Stimulated activated CD4-positive, alpha-beta T cell treated with anti-CD3 and anti-CD28 coated beads, Interleukin-12 subunit alpha, Interleukin-12 subunit beta, amount 100 ng/mL, for 4 hours (primary cell): ENCODE measurements at regions not wholly inside any gene's neighbourhood (a gene's known extent, or its start where the extent isn't known, plus 50 kb on each side); places are given as distances from the start of the nearest gene placed in this dataset.
"Not testable (repeated sequence)": the region's sequence is repeated elsewhere in the genome, so short reads cannot be mapped to it uniquely, and the experiment has no call there.

Experiments
- DNase-seq: peaks from one replicate; pipeline ENCODE4 v3.0.0-alpha.2; 2020

DNA sequence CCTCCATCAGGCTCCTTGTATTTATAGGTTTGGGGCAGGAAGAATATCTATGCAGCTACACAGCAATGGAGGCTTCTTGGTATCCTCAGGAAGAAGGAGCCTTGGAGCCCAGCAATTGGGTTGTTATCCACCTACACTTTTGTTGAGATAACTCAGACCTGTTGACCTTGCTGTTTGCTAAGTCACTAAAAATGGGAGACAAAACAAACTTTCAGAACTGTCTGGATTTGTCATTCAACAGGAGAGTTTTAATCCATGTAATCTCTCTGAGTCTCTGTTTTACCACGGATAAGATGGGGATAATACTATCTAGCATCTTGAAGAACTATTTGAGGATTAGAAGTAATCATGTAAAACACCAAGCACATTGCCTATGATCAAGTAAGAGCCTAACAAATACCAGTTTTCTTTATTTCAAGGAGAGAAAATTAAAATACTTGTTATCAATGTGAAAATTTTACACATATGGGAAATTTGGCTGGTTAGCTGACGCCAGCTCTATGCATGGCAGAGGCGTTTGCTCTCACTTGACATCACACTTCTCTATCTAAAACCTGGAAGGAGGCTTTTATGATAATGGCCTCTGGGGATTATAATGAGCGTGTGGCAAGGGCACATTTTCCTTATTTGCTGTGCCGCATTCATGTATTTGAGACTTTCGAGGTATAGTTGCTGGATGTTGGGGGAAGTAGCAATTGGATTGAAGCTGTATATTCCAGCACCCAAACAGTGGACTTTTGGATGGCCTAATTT lies 215.6 kb downstream of the PDCD6IP start:
- no peak for DNase-seq

GRCh38 chr3:34015204-34016142 lies 217.0 kb downstream of the PDCD6IP start:
- no peak for DNase-seq

- DNase-seq = no peak
These were observed 218.6 kb downstream of the PDCD6IP start for GRCh38 chr3:34016925-34017587.

DNA sequence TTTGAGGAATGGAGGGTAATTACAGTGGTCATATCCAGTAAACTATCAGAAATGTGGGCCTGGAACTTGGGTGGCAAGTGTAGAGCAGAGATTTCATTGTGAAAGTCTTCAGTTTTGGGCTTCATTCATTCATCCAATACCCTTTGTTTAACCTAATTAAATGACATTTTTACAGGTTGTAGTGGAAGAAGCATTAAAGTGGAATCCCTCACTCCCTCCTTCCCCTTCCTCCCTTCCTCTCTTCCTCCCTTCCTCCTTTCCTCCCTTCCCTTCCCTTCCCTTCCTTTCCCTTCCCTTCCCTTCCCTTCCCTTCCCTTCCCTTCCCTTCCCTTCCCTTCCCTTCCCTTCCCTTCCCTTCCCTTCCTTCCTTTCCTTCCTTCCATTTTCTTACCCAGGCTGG lies 219.3 kb downstream of the PDCD6IP start:
- DNase-seq = no peak

- no peak for DNase-seq
These were observed 220.7 kb downstream of the PDCD6IP start for GRCh38 chr3:34019158-34019557.

- no peak for DNase-seq
These were observed 221.7 kb downstream of the PDCD6IP start for GRCh38 chr3:34020170-34020569.

DNA sequence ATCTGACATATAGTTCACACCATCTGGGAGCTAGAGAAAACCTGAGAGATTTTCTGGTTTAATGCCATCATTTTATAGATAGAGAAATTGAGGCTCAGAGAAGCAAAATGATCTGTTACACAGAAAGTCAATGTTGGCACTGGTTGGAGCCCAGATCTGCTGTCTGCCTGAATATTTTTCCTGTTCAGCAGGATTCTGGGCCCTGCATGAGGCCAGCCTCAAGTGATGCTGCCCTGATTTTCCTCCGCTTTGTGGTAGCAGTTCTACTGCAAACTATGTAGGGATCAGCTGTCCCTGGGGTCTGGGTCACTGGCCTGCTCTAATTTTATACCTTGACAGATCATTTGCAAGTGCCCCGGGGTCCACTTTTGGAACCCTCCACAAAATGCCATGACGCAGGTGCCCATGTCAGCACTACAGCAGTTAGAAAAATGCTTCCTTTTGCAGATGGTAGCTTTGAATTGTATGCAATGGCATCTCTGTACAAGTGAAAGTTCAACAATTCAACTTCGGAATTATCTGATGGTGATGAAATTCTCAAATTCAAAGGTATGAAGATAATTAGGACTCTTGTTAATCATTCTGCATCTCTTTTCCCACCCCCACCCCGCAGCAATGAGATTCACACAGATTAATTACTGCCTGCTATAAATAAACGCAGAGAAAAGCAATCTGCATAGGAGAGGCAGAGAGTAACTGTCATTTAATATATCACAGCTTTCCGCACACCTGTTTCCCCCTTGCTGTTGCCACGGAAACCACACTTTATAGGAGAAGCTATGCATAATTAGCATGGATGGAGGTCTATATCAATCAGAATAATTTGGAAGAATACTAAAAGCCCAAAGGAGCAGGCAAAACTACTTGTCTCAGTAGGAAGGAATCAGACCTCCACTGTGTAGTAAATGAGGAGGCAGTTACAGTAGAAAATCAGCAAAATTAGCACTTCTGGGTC lies 222.6 kb downstream of the PDCD6IP start:
- no peak for DNase-seq

DNA sequence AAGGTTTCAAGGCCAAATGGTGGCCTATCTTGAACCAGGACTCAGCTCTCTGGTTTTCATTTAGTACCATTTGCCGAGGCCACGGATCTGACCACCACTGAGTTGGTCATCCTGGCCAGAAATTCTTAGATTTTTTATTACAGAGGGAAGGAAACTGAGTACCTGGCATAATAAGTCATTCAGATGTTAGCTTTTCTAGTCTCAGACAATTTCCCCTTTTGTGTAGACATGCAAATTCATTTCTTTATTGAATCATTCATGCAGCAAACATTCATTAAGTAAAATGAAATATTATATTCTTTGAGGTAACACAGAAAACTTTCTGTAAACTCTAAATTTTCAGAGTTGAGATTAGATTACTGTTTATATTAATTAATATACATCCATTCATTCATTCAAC lies 223.7 kb downstream of the PDCD6IP start:
- DNase-seq = no peak

- DNase-seq = no peak
These were observed 226.2 kb downstream of the PDCD6IP start for GRCh38 chr3:34024447-34025240.

- no peak for DNase-seq
These were observed 235.4 kb downstream of the PDCD6IP start for GRCh38 chr3:34033839-34034238.

DNA sequence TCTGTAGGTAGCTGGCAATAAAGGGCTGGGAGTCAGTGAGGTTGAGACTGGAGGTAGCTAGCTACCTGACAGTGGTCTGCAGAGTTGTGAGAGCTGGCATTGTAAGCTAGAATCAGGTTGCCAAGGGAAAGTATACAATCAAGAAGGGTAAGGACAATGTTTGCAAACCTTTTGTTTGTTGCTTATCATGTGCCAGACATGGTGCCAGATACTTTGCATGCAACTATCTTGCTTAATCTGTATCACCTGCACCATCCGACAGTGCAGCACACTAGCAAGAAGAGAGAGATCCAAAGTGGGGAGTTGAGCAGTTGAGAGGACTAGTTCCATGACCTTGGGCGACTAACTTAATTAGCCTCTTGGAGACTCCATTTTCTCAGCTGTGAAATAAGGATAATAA lies 236.4 kb downstream of the PDCD6IP start:
- DNase-seq = no peak

DNA sequence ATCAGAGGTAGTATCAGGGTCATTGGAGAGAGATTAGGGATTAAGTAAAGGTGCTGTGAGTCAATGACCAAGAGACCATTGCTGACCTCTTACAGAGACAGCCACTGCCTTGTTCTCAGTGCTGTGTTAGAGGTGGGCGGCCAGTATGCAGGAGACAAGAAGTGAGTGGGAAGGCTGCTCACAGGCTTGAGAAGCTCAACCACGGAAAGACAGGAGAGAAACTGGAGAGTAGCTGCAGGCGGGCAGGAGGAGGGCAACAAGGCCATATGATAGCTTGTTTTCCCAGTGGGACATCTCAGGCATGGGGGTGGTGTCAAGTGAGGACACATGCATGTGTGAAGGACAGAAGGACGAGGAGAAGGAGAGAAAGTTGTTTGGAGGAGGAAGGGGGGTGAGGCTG lies 237.3 kb downstream of the PDCD6IP start:
- no peak for DNase-seq

DNA sequence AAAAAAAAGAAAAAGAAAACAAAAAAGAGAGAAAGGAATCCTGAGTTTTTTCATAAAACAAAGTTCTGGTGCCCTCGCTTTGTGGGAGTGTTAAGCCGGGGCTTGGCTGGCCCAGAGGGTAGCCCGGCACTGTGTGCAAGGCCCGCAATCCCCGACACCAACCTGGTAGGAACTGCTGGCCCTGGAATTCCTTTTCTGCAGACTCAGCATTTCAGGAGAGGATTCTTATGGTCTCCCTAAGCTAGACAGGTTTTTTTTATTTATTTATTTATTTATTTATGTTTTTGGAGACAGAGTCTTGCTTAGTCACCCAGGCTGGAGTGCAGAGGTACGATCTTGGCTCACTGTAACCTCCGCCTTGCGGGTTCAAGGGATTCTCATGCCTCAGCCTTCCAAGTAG lies 238.8 kb downstream of the PDCD6IP start:
- no peak for DNase-seq

DNA sequence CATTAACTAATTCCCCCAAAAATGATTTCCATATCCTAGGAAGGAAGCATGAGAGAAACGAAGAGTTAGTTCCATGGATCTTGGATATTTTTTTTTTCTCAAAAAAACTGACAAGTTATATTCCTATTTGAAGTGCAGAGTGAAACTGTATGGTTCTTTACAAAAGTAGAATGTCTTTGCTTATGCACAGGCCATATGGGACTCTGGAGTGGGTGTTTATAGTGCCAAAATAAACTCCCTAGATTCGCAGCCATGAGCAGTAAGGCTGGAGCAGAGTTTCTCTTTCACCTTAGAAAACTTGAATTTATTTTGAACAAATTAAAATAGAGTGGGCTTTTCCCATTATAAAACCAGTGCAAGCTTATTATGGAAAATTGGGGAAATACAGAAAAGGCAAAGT lies 239.7 kb downstream of the PDCD6IP start:
- DNase-seq = no peak

DNA sequence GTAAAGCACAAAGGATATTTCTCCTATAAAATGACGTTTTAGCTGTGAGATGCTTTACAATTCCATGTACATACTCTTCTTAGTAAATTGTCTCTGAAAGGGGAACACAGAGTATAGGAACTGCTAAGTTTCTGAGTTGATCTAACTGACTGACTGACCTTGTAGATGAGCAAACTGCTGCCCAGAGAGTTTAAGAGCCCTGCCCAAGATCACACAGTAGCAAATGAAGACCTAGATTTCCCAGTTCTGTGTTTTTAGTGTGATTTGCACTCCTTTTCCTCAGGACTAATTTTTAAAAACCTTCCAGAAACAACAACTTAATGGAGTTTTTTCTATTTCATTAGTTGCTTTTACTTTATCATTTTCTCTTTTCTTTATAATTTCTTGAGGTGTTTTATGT lies 247.7 kb downstream of the PDCD6IP start:
- DNase-seq = no peak

GRCh38 chr3:34053626-34054025 lies 255.2 kb downstream of the PDCD6IP start:
- no peak for DNase-seq

DNA sequence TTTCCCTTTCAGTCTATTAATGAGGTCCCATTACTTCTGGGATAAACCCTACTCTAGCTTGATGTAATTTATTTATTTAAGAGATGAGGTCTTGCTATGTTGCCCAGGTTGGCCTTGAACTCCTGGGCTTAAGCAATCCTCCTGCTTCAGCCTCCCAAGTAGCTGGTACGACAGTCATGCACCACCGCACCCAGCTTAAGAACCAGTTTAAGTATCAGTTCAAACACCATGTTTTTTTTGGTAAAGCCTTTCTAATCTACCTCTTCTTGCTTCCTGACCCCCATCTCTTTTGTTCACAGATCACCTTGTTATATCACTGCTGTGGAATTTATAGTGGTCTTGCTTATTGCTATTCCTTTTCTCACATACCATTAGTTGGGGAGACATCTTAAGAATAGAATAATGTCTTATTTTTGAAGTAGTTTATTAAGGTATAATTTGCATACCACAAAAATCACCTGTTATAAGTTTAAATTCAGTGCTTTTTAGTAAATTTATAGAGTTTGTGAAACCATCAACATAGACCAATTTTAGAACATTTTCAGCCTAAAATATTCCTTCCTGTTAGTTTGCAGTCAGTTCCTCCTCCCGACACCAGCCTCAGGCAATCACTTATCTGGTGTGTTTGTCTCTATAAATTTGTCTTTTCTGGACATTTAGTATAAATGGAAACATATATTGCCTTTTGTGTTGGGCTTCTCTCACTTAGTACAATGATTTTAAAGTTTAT lies 257.9 kb downstream of the PDCD6IP start:
- no peak for DNase-seq

GRCh38 chr3:34056951-34057390 lies 258.5 kb downstream of the PDCD6IP start:
- DNase-seq = no peak

DNA sequence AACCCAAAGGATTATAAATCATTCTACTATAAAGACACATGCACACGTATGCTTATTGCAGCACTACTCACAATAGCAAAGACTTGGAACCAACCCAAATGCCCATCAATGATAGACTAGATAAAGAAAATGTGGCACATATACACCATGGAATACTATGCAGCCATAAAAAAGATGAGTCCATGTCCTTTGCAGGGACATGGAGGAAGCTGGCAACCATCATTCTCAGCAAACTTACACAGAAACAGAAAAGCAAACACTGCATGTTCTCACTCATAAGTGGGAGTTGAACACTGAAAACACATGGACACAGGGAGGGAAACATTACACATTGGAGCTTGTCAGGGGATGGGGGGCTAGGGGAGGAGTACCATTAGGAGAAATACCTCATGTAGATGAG lies 262.6 kb downstream of the PDCD6IP start:
- not testable (repeated sequence) for DNase-seq

GRCh38 chr3:34065901-34066300 lies 267.5 kb downstream of the PDCD6IP start:
- no peak for DNase-seq

DNA sequence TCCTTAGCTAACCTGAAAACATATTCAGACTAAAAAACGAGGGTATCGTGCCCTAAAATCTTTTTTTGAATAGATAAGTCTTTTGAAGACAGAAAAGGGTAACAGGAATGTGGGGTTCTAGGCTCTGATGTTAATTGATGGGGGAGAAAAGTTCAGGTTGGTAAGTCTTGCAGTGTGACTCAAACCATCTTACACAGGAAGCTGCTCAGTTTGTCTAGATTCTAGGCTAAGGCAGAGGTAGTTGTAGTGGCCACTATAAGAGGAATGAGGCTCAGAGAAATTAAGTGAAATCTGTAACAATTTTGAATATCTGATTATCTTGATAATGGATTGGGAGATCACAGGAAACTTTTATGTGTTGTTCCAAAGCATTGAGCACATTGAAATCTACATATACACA lies 267.9 kb downstream of the PDCD6IP start:
- no peak for DNase-seq
